Neuron (in vitro differentiated cells): ENCODE measurements at regions not wholly inside any gene's neighbourhood (a gene's known extent, or its start where the extent isn't known, plus 50 kb on each side); places are given as distances from the start of the nearest gene placed in this dataset.
A peak's percentile ranks its signal among the peaks of the same experiment; 100 is the strongest.

Experiments used
- H2AFZ ChIP-seq: one replicate; pipeline ENCODE4 v1.6.1; 2013; ENCODE audit warnings: low read depth, mild to moderate bottlenecking, inconsistent platforms, low read length, moderate library complexity
- H3K27me3 ChIP-seq: one replicate; pipeline ENCODE4 v1.6.1; 2013; ENCODE audit warnings: low read length; ENCODE audit not compliant: insufficient read depth
- H3K36me3 ChIP-seq: one replicate; pipeline ENCODE4 v1.6.1; 2013; ENCODE audit warnings: low read length; ENCODE audit not compliant: insufficient read depth
- H3K4me1 ChIP-seq: one replicate; pipeline ENCODE4 v1.6.1; 2013; ENCODE audit warnings: low read length; ENCODE audit not compliant: insufficient read depth
- H3K4me3 ChIP-seq: 2 replicates; pipeline ENCODE4 v1.5.1; 2013; ENCODE audit warnings: mild to moderate bottlenecking, low read length, moderate library complexity
- H3K9me3 ChIP-seq: one replicate; pipeline ENCODE4 v1.6.1; 2013; ENCODE audit warnings: low read length

DNA sequence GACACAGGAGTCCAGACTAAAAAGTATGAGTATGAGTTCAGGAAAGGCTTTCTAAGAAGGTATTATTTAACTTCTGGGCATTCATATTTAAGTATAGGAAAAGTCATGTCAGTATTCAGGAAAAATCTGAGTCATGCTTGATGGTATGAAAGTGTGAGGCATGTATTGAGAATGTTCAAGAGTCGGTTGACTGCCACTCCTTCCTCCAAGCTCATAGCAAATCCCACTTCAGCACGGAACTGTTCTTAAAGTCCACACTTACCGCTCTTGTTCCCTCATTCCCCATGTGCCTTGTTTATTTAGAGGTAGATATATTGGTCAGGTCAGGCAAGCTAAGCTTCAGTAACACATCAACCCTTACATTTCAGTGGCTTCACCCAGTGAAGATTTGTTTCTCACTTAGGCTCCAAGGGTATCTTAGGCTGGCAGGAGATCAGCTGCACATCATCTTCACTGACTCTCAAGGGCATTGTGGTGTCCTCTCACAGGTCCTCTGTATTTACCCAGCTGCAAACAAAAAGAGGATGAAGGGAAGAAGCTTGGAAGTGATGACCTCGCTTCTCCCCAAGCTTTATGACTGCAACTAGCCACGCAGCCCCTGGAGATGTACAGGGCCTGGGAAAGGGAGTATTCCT, 1189.2 kb downstream of the EFNB2 start:
- H3K4me3 ChIP-seq, result no peak overlapping the region
- no peak overlapping the region for H2AFZ ChIP-seq
- no peaks in the 10 kb centered on the region for H3K9me3 ChIP-seq
- H3K36me3 ChIP-seq, result no peaks in the 10 kb centered on the region
- no peaks in the 10 kb centered on the region for H3K27me3 ChIP-seq
- no peaks in the 10 kb centered on the region for H3K4me1 ChIP-seq

DNA sequence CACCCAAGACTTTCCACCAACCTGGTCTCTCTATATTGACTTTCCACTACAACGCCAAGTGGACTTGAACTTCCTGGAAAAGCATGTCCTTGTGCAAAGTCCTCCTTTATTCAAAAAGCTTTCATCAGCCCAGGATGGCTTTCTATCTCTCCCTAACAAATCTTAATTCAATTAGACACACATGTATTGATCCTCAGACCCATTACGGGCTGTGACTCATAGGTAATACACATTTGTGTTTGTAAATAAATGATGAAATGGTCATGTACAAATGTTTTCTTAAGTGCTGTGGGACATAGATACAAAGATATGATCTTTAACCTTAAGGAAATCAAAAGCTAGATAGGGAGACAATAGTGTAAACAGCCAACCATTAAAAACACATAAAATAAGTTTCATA, 1189.7 kb downstream of the EFNB2 start:
- H3K4me3 ChIP-seq, result no peak overlapping the region
- no peaks in the 10 kb centered on the region for H3K27me3 ChIP-seq
- H3K9me3 ChIP-seq, result no peaks in the 10 kb centered on the region
- H3K36me3 ChIP-seq, result no peaks in the 10 kb centered on the region
- no peaks in the 10 kb centered on the region for H3K4me1 ChIP-seq
- H2AFZ ChIP-seq, result no peak overlapping the region

DNA sequence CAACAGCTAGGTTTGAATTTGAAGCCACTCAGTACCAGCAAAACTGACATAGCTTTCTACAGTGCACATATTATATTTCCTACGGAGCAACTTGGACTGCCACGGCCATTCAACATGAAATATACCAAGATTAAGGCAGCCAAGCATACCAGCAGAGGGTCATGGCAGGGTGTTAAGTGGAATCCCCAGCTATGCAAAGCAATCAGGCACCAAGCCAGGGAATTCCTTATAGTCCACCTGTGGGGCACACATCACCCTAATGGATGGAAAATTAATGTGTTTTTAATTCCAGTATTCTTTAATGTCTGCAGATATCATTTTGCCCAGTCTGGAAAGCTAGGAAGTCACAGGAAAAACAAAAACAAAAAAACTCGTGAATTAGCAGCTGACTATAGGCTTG, 1190.3 kb downstream of the EFNB2 start:
- Histone ChIP-seq H3K4me1 (no peaks in the 10 kb centered on the region), H3K9me3 (no peaks in the 10 kb centered on the region), H2AFZ (no peak overlapping the region), H3K27me3 (no peaks in the 10 kb centered on the region), H3K4me3 (no peak overlapping the region), H3K36me3 (no peaks in the 10 kb centered on the region)

DNA sequence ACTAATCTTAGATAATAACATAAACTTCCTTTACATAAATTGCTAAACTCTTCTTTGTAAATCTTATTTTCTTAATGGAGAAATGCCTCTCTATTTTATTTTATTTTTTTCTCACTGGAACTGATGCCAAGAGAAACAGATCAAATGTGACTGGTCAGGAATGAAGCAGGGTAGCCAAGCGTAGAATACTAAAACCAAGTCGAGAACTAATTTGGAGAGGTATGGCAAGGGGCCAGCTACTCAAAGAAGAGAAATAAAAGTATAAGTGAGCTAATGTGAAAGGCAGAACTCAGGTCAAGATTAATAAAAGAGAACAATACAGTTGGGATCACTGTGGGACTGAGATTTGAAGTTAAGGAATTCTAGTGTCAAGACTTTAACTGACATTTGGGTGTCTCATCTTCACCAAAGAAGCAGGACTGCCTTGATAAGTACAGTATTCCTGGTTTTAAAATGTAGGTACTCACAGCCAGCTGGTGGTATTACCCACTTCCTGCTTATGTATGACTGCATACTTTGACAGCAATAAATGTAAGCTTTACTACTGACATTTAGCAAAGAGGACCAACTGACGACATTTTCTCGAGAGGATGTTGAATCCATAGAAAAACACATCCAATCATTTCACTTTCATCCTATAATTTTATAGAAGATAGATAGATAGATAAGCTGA, 1192.2 kb downstream of the EFNB2 start:
- no peak overlapping the region for H3K4me3 ChIP-seq
- no peaks in the 10 kb centered on the region for H3K9me3 ChIP-seq
- H3K36me3 ChIP-seq, result no peaks in the 10 kb centered on the region
- H3K27me3 ChIP-seq, result no peaks in the 10 kb centered on the region
- H3K4me1 ChIP-seq, result no peaks in the 10 kb centered on the region
- H2AFZ ChIP-seq, result no peak overlapping the region

DNA sequence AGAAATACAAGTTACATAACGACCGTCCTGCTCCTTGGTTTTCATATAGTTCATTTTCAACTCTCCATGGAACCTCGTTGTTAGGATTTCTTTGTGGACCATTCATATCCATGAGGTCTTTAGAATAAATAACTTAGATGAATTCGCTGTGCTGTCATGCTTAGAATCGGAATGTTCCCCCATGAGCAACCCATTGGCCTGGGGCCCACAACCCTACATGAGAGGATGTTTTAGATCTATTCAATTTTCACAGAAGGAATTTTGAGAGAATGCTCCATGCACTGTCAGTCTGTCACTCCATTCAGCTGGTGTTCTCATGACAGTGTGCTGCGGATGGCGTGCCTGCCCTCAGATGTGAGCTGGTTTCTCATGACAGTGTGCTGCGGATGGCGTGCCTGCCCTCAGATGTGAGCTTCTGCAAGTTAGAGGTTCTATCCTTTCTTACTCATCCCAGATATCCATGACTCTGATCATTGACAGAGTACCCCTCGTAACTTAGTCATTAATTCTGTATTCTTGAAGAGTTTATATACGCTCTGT, 1193.1 kb downstream of the EFNB2 start:
- no peaks in the 10 kb centered on the region for H3K36me3 ChIP-seq

DNA sequence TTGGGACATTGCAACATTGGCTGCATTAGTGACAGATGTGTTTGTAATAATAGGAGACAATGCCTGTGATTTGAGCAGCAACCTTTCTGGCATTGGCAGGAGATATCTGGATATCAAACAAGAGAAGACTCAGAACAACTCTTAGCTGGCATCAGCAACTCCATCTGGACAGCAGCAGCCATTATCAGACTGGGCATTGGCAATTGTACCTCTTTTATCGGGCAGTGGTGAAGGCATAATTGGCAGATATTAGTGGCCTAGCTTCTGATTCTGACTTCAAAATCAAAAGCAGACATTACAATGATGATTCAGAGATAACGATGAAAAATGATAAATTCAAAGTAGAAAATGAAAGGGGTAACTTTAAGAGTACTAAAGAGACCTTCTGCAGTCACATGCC, 1193.7 kb downstream of the EFNB2 start:
- Histone ChIP-seq H2AFZ (no peak overlapping the region), H3K9me3 (no peaks in the 10 kb centered on the region), H3K27me3 (no peaks in the 10 kb centered on the region), H3K4me3 (no peak overlapping the region), H3K36me3 (no peaks in the 10 kb centered on the region), H3K4me1 (no peaks in the 10 kb centered on the region)

More for the DNA sequence above, 1193.1 kb downstream of the EFNB2 start:
- Histone ChIP-seq H3K4me1 (no peaks in the 10 kb centered on the region), H3K27me3 (no peaks in the 10 kb centered on the region), H2AFZ (no peak overlapping the region), H3K4me3 (no peak overlapping the region), H3K9me3 (no peaks in the 10 kb centered on the region)

DNA sequence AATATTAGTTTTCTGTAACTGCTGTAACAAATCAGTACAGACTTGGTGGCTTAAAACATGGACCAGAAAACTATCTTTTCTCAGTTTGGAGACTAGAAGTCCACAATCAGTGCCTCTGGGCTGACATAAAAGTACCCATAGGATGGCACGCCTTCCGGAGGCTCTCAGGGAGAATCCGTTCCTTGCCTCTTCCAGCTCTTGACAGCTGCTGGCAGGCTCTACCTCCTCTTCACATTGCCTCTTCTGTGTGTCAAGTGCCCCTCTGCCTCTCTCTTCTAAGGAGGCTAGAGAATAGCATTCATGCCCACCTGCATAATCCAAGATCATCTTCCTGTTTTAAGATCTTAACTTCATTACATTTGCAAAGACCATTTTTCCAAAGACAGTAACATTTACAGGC, 1194.2 kb downstream of the EFNB2 start:
- Histone ChIP-seq H2AFZ (no peak overlapping the region), H3K9me3 (no peaks in the 10 kb centered on the region), H3K4me1 (no peaks in the 10 kb centered on the region), H3K27me3 (no peaks in the 10 kb centered on the region), H3K4me3 (no peak overlapping the region), H3K36me3 (no peaks in the 10 kb centered on the region)

DNA sequence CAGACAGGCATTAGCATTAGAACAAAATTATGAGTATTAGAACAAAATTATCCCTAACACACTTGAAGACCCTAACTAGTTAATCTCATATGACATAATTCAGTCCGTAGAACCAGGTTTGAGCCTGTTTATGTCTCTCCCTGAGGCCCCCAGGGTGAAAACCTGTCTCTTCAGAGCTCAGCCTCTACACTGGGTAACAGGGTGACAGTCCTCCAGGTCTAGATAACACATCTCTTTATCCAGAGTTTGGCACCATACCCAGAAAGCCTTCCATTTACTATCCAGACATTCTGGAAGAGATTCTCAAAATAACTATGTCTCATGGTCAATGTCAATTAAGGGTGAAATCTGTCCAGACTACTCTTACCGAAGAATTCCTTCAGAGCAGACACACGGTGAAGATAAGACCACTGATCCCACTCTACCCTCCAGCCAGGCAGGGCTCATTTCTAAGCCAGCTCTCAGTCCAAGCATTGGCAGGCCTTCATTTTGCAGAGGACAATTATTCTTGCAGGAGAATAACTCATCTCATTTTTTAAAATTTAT, 1195.3 kb downstream of the EFNB2 start:
- Histone ChIP-seq H3K4me3 (no peak overlapping the region), H2AFZ (no peak overlapping the region), H3K36me3 (no peaks in the 10 kb centered on the region), H3K4me1 (no peaks in the 10 kb centered on the region), H3K27me3 (no peaks in the 10 kb centered on the region), H3K9me3 (no peaks in the 10 kb centered on the region)

DNA sequence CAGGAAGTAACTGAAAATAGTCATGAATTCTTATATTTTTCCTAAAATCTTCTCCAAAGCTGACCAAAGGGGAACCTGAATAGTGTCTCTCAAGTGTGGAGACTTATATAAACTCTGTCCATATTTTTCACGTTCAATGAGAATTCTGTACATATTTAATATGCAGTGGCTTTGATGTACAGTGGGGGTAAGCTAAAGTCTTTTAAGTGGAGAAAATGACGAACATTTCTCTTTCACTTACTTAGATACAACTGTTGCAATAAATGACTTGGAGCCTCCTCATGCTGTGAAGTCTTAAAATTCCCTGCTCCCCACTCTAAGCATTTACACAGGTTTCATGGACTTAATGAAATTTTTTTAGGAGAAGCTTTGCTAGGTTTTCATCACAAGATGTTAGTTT, 1196.7 kb downstream of the EFNB2 start:
- peaks cover 2% of the 10 kb centered on the region for H3K4me1 ChIP-seq
- H3K4me3 ChIP-seq, result no peak overlapping the region
- no peaks in the 10 kb centered on the region for H3K27me3 ChIP-seq
- H3K36me3 ChIP-seq, result no peaks in the 10 kb centered on the region
- no peak overlapping the region for H2AFZ ChIP-seq
- no peaks in the 10 kb centered on the region for H3K9me3 ChIP-seq

DNA sequence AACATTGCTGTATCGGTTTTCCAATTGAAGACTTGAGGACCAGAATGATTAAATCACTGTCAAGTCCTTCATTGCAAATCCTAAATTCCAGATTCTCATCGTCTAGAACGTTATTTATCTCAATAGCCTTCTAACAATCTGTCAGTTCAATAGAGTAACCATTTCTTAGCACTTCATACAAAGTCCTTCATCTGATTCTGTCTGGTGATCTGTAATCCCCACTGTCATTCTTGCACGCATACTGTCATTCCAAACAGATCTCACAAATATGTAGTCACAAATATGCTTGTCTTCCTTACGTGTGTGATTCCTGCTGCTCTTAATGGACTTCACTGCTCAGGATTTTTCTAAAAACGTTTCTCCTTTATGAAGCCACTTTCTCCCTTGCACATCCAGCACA, 1197.5 kb downstream of the EFNB2 start:
- Histone ChIP-seq H3K36me3 (no peaks in the 10 kb centered on the region), H3K4me3 (no peak overlapping the region), H3K27me3 (no peaks in the 10 kb centered on the region), H3K9me3 (no peaks in the 10 kb centered on the region), H2AFZ (no peak overlapping the region), H3K4me1 (peaks cover 5% of the 10 kb centered on the region)

DNA sequence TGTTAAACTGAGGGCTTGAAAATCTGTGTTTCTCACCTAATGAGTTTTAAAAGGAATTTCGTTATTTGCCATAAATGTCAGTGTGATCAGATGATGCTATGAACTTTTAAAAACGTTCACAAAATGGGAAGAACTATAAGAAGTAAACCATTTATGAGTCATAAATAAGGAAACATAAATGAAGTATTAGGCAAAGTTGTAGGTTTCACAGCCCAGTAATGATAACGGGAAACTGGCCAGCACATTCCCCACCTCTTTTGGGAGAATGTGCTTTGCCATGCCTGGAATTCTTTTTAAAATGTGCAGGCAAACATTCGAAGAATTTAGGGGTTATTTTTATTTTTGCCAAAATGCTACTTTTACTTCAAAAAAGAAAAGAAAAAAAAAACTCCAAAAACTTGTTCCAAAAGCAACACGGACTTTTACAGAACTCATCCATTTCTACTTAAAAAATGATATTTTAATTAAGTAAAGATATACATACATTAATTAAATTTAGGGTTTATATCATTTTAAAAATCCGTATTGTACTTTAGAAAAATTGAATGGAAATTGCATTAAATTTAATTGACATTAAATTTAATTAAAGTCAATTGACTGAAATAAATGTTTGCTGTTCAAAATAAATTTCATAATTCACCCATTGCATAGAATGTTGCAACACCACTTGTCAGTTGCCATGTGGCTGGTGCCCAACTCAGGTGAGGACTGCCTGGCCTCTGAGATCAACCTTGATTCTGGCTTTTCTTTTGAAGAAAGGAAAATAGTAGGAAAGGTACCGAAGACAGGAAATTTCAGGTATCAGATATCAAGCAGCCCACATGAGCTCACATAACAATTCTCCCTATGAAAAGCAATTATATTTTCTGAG, 1198.5 kb downstream of the EFNB2 start:
- H3K4me1 ChIP-seq, result peaks cover 5% of the 10 kb centered on the region
- no peak overlapping the region for H2AFZ ChIP-seq
- H3K4me3 ChIP-seq, result no peak overlapping the region
- no peaks in the 10 kb centered on the region for H3K9me3 ChIP-seq
- H3K36me3 ChIP-seq, result no peaks in the 10 kb centered on the region
- no peaks in the 10 kb centered on the region for H3K27me3 ChIP-seq

DNA sequence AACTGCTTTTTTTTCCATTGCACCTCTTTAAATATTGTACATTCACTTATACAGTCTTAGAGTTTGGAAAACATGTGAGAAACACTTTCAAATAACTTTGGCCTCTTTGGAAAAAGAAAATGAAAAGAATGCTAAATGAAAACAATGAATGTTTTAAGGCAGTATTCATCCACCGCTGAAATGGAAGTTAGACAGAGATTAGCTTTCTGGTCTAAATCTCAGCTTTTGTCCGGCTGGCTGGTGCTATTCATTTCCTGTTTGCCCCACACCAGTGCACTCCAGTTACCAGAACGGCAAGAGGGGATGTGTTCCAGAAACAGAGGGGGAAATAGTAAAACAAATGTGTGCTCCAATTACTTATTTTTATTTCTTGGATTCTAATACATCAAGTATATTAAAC, 1201.3 kb downstream of the EFNB2 start:
- Histone ChIP-seq H3K9me3 (no peaks in the 10 kb centered on the region), H3K27me3 (no peaks in the 10 kb centered on the region), H2AFZ (peak overlapping the region; percentile 12)

DNA sequence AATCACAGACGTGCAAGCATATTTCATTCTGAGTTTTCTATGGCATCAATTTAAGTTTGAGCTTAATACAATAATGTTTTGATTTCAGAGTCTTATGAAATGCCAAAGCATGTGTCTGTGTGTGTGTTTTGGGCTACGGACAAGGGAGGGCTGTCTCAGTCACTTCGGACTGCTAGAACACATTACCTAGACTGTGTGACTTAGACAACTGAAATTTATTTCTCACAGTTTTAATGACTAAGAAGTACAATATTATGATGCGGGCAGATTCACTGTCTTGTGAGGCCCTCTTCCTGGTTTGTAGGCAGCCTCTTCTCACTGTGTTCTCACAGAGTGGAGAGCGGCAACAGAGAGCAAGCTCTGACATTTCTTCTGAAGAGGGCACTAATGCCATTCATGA, 1202.0 kb downstream of the EFNB2 start:
- Histone ChIP-seq H3K4me1 (peaks cover 5% of the 10 kb centered on the region), H3K27me3 (no peaks in the 10 kb centered on the region), H3K9me3 (no peaks in the 10 kb centered on the region), H3K4me3 (no peak overlapping the region), H3K36me3 (no peaks in the 10 kb centered on the region), H2AFZ (no peak overlapping the region)

More for the DNA sequence above, 1201.3 kb downstream of the EFNB2 start:
- peaks cover 5% of the 10 kb centered on the region for H3K4me1 ChIP-seq
- no peaks in the 10 kb centered on the region for H3K36me3 ChIP-seq
- no peak overlapping the region for H3K4me3 ChIP-seq
